ENCODE measurements at regions not wholly inside any gene's neighbourhood (a gene's known extent, or its start where the extent isn't known, plus 50 kb on each side); places are given as distances from the start of the nearest gene placed in this dataset.

GRCh38 chr14:34044666-34045306 lies 93.9 kb upstream of the EGLN3 start:
- TF ChIP-seq POLR2A (IDR thresholded peaks at IDR 0.05; ENCODE audit: low read length) (no peak), GATA1 (IDR thresholded peaks at IDR 0.05; ENCODE audit: low read depth, low read length) (no peak)
